ENCODE measurements at regions not wholly inside any gene's neighbourhood (a gene's known extent, or its start where the extent isn't known, plus 50 kb on each side); places are given as distances from the start of the nearest gene placed in this dataset.

- no peaks in the 10 kb centered on the region for H4K20me1 ChIP-seq (replicated peaks; ENCODE audit: control insufficient read depth, extremely low read depth, insufficient read depth, low read length)
- H3K27ac ChIP-seq (ENCODE audit: insufficient read depth, low read depth, low read length) = no peak overlapping the region
- FAIRE-seq (peak; percentile 55), DNase-seq (ENCODE audit: low read depth, low spot score) (peak; percentile 38)
- ChIA-PET CTCF (interaction anchor here (1.3 kb wide), 1 partner anchor 155 kb away, joined by 3 read pairs; no protein-coding TSS in a partner anchor), POLR2A (no interaction called here)
- no peak for TF ChIP-seq CTCF (IDR thresholded peaks at IDR 0.05; ENCODE audit: extremely low read depth in 1 of 2, insufficient read depth in 1 of 2, low read depth in 1 of 2, low read length in 2 of 2)
- TF ChIP-seq EZH2 (IDR thresholded peaks at IDR 0.05; ENCODE audit: borderline replicate concordance, low read depth, low read length, severe bottlenecking) = no peak
- peak; percentile 51 for TF ChIP-seq FOS (IDR thresholded peaks at IDR 0.05; ENCODE audit: borderline replicate concordance, insufficient read depth, low read length)
- no peak for TF ChIP-seq POLR2A (IDR thresholded peaks at IDR 0.05; ENCODE audit: low read depth, low read length)
- peak; percentile 18 for TF ChIP-seq JUN (IDR thresholded peaks at IDR 0.05; ENCODE audit: borderline replicate concordance, insufficient read depth, insufficient read length, low read depth)
- no peak for TF ChIP-seq MAX (IDR thresholded peaks at IDR 0.05; ENCODE audit: insufficient read depth, insufficient read length)
- TF ChIP-seq POLR2AphosphoS5 (IDR thresholded peaks at IDR 0.05; ENCODE audit: insufficient read depth, low read depth, low read length) = no peak
- TF ChIP-seq GATA2 (IDR thresholded peaks at IDR 0.05; ENCODE audit: insufficient read depth, insufficient read length, low read depth, low read length) = no peak
- no peak for TF ChIP-seq MYC (IDR thresholded peaks at IDR 0.05; ENCODE audit: low read depth, low read length)
- no peaks in the 10 kb centered on the region for H3K36me3 ChIP-seq (ENCODE audit: control insufficient read depth in 2 of 2, extremely low read depth in 1 of 2, insufficient read depth in 2 of 2, low read length in 2 of 2)
- no peak overlapping the region for H3K4me2 ChIP-seq (ENCODE audit: insufficient read depth, low read length)
- H3K9me3 ChIP-seq (replicated peaks; ENCODE audit: control insufficient read depth, insufficient read depth, low read length) = no peaks in the 10 kb centered on the region
- H3K4me3 ChIP-seq (replicated peaks in 1 of 3; ENCODE audit: insufficient read depth in 1 of 3, low read depth in 1 of 3, low read length in 3 of 3) = no peak overlapping the region
- H3K9ac ChIP-seq (replicated peaks; ENCODE audit: extremely low read depth, insufficient read depth, low read length) = no peak overlapping the region
- H2AFZ ChIP-seq (ENCODE audit: low read depth, low read length) = no peak overlapping the region
- H3K79me2 ChIP-seq (ENCODE audit: control insufficient read depth, insufficient read depth, low read length) = no peaks in the 10 kb centered on the region
- BruUV-seq (replicated peaks) = no TSS peak
- dilution Hi-C loops (cut with MboI; ENCODE audit: extremely low pct_ligation_motif_present, low sequenced_read_pairs) (no loop called here), intact Hi-C loops (cut with micrococcal nuclease) (no loop called here)
- no peaks in the 10 kb centered on the region for H3K9me1 ChIP-seq (replicated peaks; ENCODE audit: control insufficient read depth, extremely low read depth, insufficient read depth, low read length)
- no peaks in the 10 kb centered on the region for H3K27me3 ChIP-seq (ENCODE audit: control insufficient read depth in 2 of 2, insufficient read depth in 2 of 2, low read length in 2 of 2)
- H3K4me1 ChIP-seq (ENCODE audit: control insufficient read depth, extremely low read depth, insufficient read depth, low read length) = peaks cover 6% of the 10 kb centered on the region
These were observed 181.0 kb upstream of the TLL1 start for GRCh38 chr4:165692082-165692481.
